Loucy (cell line): ENCODE measurements at regions not wholly inside any gene's neighbourhood (a gene's known extent, or its start where the extent isn't known, plus 50 kb on each side); places are given as distances from the start of the nearest gene placed in this dataset.

ENCODE experiments used
- EZH2phosphoT487 ChIP-seq: fragments of 200-600 bp; IDR thresholded peaks from 2 replicates; pipeline ENCODE4 v1.6.1; 2018; ENCODE audit warnings: antibody characterized with exemption, mild to moderate bottlenecking, moderate library complexity, borderline replicate concordance
- TF ChIP-seq, protein P1 (sequence below): fragments of 200-600 bp; sonication (generic); conservative IDR thresholded peaks from 2 replicates; pipeline ENCODE4 v1.5.1; 2014; ENCODE audit warnings: mild to moderate bottlenecking, antibody characterized with exemption, low read length

DNA sequence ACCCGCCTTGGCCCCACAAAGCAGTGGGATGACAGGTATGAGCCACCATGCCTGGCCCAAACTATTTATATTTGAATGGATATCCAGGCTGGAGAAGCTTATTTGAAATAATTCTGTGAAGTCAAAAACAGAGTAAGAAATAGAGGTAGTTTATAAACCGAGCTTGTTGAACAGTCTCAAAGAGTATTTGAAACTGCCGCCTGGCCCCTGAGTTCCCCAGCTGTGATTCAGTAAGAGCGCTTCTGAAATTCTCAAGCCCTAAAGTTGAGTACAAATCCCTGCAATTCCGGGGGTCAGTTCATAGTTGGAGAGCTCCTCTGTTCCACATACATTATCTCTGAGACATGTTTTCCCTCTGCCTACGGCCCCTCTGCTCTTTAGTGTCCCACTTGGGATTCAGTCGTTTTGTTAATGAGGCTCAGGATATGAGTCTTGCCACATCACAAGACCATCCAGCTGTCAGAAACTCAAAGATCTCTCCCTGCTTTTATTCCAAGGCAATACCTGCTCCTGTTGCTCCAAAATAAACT is 127.8 kb downstream of the SOD2 start:
- TF ChIP-seq, protein P1, sequence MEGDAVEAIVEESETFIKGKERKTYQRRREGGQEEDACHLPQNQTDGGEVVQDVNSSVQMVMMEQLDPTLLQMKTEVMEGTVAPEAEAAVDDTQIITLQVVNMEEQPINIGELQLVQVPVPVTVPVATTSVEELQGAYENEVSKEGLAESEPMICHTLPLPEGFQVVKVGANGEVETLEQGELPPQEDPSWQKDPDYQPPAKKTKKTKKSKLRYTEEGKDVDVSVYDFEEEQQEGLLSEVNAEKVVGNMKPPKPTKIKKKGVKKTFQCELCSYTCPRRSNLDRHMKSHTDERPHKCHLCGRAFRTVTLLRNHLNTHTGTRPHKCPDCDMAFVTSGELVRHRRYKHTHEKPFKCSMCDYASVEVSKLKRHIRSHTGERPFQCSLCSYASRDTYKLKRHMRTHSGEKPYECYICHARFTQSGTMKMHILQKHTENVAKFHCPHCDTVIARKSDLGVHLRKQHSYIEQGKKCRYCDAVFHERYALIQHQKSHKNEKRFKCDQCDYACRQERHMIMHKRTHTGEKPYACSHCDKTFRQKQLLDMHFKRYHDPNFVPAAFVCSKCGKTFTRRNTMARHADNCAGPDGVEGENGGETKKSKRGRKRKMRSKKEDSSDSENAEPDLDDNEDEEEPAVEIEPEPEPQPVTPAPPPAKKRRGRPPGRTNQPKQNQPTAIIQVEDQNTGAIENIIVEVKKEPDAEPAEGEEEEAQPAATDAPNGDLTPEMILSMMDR, result no peak
- no peak for TF ChIP-seq EZH2phosphoT487
